Thymus (tissue), 11 donors: ENCODE measurements at regions not wholly inside any gene's neighbourhood (a gene's known extent, or its start where the extent isn't known, plus 50 kb on each side); places are given as distances from the start of the nearest gene placed in this dataset.

Source experiments
- DNase-seq, 9 donors: peaks; one replicate each; pipeline ENCODE4 v3.0.0-alpha.2; 2013; ENCODE audit warnings: low spot score in 9 of 9, low read depth in 6 of 9, missing footprints in 1 of 9
- H3K27ac ChIP-seq, 2 donors: one replicate each; pipeline ENCODE4 v1.5.1; 2013; ENCODE audit warnings: control low read depth in 1 of 2, low read depth in 1 of 2, low read length in 1 of 2, mild to moderate bottlenecking in 1 of 2, moderate library complexity in 1 of 2
- H3K27me3 ChIP-seq, 2 donors: one replicate each; pipeline ENCODE4 v1.5.1; 2013; ENCODE audit warnings: low read length in 1 of 2; ENCODE audit not compliant: control insufficient read depth in 2 of 2, insufficient read depth in 1 of 2
- H3K36me3 ChIP-seq, 2 donors: one replicate each; pipeline ENCODE4 v1.5.1; 2013; ENCODE audit warnings: low read length in 1 of 2, mild to moderate bottlenecking in 1 of 2, moderate library complexity in 1 of 2; ENCODE audit not compliant: control insufficient read depth in 2 of 2, insufficient read depth in 2 of 2
- H3K4me1 ChIP-seq, 2 donors: one replicate each; pipeline ENCODE4 v1.5.1; 2013; ENCODE audit warnings: low read length in 2 of 2; ENCODE audit not compliant: control insufficient read depth in 2 of 2, insufficient read depth in 2 of 2
- H3K4me3 ChIP-seq, 2 donors: one replicate each; pipeline ENCODE4 v1.5.1; 2013; ENCODE audit warnings: low read length in 2 of 2, control low read depth in 1 of 2, mild to moderate bottlenecking in 1 of 2
- H3K9me3 ChIP-seq, 2 donors: one replicate each; pipeline ENCODE4 v1.5.1; 2013; ENCODE audit warnings: low read length in 1 of 2, mild to moderate bottlenecking in 1 of 2; ENCODE audit not compliant: control insufficient read depth in 2 of 2, insufficient read depth in 1 of 2
- WGBS: extraction: QIAGEN DNeasy Blood & Tissue Kit; methylation state at CpG from one replicate; pipeline ENCODE4 v1.1.7; 2013; 5-methylcytosine and 5-hydroxymethylcytosine counted together
- donor health status: healthy.

- Histone ChIP-seq H3K4me1 (no peaks in the 10 kb centered on the region), H3K27ac (no peak overlapping the region), H3K4me3 (no peak overlapping the region), H3K9me3 (no peaks in the 10 kb centered on the region), H3K27me3 (peaks cover 0 to 18% of the 10 kb centered on the region in 2 donors), H3K36me3 (no peaks in the 10 kb centered on the region)
- WGBS = 95% methylated on average over 2 of the region's 2 CpGs
- DNase-seq = no peak
Measured at GRCh38 chr22:22071455-22071854, 88.9 kb upstream of the TOP3B start.

- 89% methylated on average over 2 of the region's 2 CpGs for WGBS
- Histone ChIP-seq H3K9me3 (no peaks in the 10 kb centered on the region), H3K4me3 (no peak overlapping the region), H3K27ac (no peak overlapping the region), H3K27me3 (peaks cover 0 to 16% of the 10 kb centered on the region in 2 donors), H3K36me3 (no peaks in the 10 kb centered on the region), H3K4me1 (no peaks in the 10 kb centered on the region)
- no peak for DNase-seq
Measured at GRCh38 chr22:22070371-22070824, 87.8 kb upstream of the TOP3B start.

DNA sequence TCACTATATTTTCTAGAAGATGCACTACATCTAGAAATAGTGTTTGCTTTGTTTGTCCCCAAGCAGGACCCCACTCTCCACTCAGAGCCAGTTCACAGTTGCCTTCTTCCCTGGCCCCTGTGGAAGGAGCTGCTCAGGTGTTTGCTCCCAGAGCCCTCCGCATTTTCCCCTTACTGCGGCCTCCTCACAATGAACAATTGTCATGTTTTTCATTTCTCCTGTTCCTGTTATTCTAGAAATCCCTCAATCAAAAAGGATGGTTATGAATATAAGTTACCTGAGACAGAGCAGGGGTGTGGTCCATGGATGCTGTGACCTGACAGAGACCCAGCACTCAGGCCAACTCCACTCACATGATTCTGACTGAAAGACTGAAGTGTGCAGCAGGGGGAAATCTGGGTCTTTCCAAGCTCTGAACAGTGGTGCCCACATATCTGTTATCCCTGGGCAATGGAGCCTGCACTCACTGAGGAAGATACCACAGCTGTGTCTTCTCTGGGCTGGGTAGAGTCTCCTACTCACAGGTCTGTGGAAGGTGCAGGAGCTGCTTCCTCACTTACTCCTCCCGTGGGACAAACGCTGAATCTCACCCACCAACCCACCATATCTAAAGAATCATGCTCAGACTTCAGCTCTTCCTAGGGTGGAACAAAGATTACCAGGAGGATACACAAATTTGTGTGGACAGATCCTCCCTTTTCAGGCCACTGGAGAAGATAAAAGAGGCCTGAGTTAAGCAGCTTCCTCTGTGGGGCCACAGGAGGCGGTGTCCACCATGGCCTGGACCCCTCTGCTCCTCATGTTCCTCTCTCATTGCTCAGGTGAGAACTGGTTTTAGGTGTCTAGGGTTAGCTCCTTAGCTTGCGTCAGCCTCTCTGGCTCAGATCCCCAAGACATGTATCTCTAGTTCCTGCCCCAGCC, 87.1 kb upstream of the TOP3B start:
- 90% methylated on average over 6 of the region's 6 CpGs for WGBS
- no peaks in the 10 kb centered on the region for H3K9me3 ChIP-seq

DNA sequence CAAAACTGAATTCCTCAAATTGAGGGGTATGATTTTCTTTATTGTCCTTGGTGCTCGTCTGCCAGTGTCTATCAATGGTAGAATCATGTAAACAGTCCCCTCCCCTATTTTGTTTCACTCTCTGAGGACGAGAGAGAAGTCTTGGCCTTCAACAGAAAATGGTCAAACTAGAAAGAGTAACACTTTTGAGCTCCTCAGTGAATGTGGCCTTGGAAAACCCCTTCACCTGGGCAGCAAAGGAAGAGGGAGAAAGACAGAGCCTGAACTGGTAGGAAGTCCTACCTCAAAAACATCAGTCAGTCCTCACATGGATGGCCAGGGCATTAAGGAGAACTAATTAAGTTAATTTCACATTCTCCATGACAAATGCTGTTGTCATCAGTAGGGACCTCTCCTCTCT, 86.1 kb upstream of the TOP3B start:
- no peak overlapping the region for H3K4me3 ChIP-seq
- H3K4me1 ChIP-seq = no peaks in the 10 kb centered on the region
- no peak for DNase-seq
- no peaks in the 10 kb centered on the region for H3K36me3 ChIP-seq
- H3K27ac ChIP-seq = no peak overlapping the region
- H3K27me3 ChIP-seq = peaks cover 0 to 9% of the 10 kb centered on the region in 2 donors
- WGBS = 90% methylated on average over 2 of the region's 2 CpGs
- no peaks in the 10 kb centered on the region for H3K9me3 ChIP-seq

More for the DNA sequence above, 87.1 kb upstream of the TOP3B start:
- H3K4me1 ChIP-seq = no peaks in the 10 kb centered on the region
- no peak for DNase-seq
- H3K36me3 ChIP-seq = no peaks in the 10 kb centered on the region
- no peak overlapping the region for H3K4me3 ChIP-seq
- H3K27me3 ChIP-seq = peaks cover 0 to 10% of the 10 kb centered on the region in 2 donors
- H3K27ac ChIP-seq = no peak overlapping the region

DNA sequence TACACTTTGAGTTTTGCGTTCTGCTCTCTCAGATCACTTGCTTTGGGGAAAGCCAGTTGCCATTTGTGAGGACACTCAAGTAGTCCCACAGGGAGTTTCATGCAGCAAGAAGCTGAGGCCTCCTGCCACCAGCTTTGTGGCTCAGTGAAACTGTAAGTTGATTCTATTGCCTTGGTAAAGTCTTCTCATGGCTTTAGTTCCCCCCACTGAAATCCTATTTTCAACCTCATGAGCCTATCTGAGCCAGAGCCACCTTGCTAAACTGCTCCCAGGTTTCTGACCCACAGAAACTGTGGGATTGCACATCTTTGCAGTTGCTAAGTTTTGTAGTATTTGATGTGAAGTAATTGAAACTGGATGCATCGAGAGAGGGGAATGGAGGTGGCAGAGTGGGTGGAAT, 85.4 kb upstream of the TOP3B start:
- no peak overlapping the region for H3K27ac ChIP-seq
- H3K4me1 ChIP-seq = no peaks in the 10 kb centered on the region
- H3K4me3 ChIP-seq = no peak overlapping the region
- DNase-seq = no peak
- 91% methylated on average over 2 of the region's 2 CpGs for WGBS
- H3K27me3 ChIP-seq = peaks cover 0 to 9% of the 10 kb centered on the region in 2 donors
- H3K9me3 ChIP-seq = no peaks in the 10 kb centered on the region
- no peaks in the 10 kb centered on the region for H3K36me3 ChIP-seq

GRCh38 chr22:22067192-22067591, 84.6 kb upstream of the TOP3B start:
- Histone ChIP-seq H3K4me3 (no peak overlapping the region), H3K27ac (no peak overlapping the region), H3K27me3 (peaks cover 0 to 9% of the 10 kb centered on the region in 2 donors), H3K36me3 (no peaks in the 10 kb centered on the region), H3K9me3 (no peaks in the 10 kb centered on the region), H3K4me1 (no peaks in the 10 kb centered on the region)
- DNase-seq = no peak
- 93% methylated on average over 3 of the region's 3 CpGs for WGBS

GRCh38 chr22:22064580-22064979, 82.0 kb upstream of the TOP3B start:
- Histone ChIP-seq H3K27me3 (peaks cover 0 to 3% of the 10 kb centered on the region in 2 donors), H3K4me1 (no peaks in the 10 kb centered on the region), H3K27ac (no peak overlapping the region), H3K9me3 (no peaks in the 10 kb centered on the region), H3K36me3 (no peaks in the 10 kb centered on the region), H3K4me3 (no peak overlapping the region)
- DNase-seq = no peak

DNA sequence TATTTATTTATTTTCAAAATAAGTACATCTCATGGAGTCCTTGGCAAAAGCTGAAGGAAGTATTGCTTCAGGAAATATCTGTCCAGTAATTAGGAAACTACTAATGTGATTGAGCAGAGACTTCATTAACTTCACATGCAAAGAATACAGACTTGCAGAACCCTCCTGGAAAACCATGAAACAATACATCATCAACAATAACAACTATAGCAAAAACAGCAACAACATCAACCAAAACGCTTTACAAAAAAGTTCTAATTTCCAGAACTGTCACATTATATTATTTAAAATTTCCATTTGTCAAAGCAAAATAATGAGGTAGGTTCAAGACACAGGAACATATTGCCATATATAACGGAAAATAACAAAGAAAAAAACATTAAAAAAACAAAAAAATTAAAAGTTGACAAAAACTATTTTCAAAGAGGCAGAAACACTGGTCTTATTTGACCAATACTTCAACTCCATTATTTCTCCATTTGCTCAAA, 79.8 kb upstream of the TOP3B start:
- no peak for DNase-seq
- peaks cover 0 to 10% of the 10 kb centered on the region in 2 donors for H3K27me3 ChIP-seq
- H3K27ac ChIP-seq = no peak overlapping the region
- H3K4me1 ChIP-seq = no peaks in the 10 kb centered on the region
- no peak overlapping the region for H3K4me3 ChIP-seq
- 91% methylated on average over 2 of the region's 2 CpGs for WGBS
- H3K36me3 ChIP-seq = no peaks in the 10 kb centered on the region
- no peaks in the 10 kb centered on the region for H3K9me3 ChIP-seq
